HG03039 (cell line): ENCODE measurements at regions not wholly inside any gene's neighbourhood (a gene's known extent, or its start where the extent isn't known, plus 50 kb on each side); places are given as distances from the start of the nearest gene placed in this dataset.

Experiments used
- ATAC-seq: cut with Tn5 transposase; IDR thresholded peaks from one replicate; pipeline ENCODE4 v1.9.1; 2021; ENCODE audit warnings: mild to moderate bottlenecking, moderate library complexity; ENCODE audit not compliant: unreplicated experiment

- no peak for ATAC-seq
These were observed 119.6 kb downstream of the CBLL2 start for GRCh38 chrX:22392133-22392948.

GRCh38 chrX:22395372-22395771 is 122.7 kb downstream of the CBLL2 start:
- no peak for ATAC-seq

- ATAC-seq: no peak
These were observed 123.7 kb downstream of the CBLL2 start for GRCh38 chrX:22396408-22396807.

DNA sequence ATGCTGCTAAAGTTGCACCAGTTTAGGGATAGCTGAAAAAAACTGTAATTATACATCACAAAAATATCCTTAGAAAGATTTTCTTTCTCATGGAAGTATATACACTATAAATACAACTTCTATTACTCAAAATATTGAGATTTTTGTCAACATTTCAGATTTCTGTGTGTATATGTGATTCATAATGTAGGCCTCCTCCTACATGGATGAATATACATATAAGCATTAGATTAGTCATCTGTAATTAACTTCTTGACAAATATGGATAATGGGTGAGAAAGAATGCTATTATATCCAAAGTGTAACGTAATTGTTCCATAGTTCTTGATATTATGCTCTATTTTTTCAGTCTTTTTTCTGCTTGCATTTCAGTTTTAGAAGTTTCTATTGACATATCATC is 124.9 kb downstream of the CBLL2 start:
- no peak for ATAC-seq

DNA sequence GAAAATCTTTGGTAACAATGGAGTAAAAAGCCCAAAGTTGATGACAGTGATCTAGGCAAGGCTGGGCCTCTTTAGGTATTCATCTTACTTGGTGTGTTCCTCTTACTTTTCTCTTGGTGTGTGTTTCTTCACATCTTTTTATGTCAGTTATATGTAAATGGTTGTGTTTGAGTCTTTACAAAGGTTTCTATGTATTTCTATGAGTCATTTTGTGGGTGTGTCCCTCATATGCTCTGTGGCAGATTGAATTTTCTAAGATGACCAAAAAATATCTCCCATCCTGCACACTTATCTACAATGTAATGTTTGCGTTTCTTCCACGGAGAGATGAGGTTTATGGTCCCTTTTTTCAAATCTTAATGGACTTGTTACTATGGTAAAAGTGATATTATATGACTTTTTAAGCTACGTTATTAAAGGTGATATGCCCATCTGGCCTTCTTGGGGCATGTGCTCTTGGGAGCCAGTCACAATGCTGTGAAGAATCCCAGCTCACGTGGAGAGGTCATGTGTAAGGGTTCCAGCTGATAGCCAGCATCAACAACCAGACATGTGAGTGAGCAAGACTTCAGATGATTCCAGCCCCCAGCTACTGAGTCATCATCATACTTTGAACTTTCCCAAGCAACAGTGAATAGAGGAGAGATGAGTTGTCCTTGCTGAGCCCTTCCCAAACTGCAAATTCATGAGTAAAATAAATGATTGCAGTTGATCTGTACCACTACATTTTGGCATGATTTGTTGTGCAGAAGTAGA is 126.9 kb downstream of the CBLL2 start:
- ATAC-seq: no peak

- no peak for ATAC-seq
These were observed 131.6 kb downstream of the CBLL2 start for GRCh38 chrX:22404297-22404696.

GRCh38 chrX:22406201-22406737 is 133.6 kb downstream of the CBLL2 start:
- ATAC-seq: no peak

GRCh38 chrX:22409418-22409817 is 136.7 kb downstream of the CBLL2 start:
- ATAC-seq: no peak

DNA sequence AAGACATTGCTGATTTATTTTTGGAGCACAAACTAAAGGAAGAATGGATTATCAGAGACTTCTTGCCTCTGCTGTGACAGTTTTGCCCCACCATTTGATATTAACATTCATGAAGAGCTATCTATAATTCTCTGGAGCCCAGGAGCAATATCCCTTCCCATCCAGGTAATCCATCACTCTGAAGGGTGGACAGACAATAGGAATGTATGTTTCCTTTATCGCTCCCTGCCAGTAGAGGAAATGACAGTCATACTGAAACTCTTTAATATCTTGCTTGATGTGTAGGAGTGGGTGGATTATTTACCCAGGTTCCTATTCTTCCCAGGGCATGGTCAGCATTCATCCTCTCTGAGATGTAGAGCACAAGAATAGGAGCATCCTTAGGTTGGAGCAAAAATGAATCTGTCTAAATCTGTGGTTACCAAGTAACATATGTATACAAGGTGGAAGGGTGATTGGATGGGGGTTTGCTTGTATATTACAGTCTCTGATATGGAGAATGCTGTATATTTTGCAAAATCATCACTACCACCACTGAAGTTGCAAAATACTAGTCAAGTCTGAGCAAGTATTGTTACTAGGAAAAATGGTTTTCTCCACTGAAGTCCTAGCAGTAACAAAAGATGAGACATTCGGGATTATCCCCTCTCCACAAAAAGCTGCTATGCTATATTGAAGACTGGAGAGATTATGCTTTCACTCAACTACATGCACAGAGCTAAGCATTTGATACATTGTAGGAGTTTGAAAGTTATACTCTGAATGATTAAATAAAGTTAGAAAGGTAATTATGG is 151.6 kb downstream of the CBLL2 start:
- no peak for ATAC-seq

GRCh38 chrX:22424919-22425318 is 152.2 kb downstream of the CBLL2 start:
- ATAC-seq: no peak

GRCh38 chrX:22429704-22430103 is 157.0 kb downstream of the CBLL2 start:
- no peak for ATAC-seq

DNA sequence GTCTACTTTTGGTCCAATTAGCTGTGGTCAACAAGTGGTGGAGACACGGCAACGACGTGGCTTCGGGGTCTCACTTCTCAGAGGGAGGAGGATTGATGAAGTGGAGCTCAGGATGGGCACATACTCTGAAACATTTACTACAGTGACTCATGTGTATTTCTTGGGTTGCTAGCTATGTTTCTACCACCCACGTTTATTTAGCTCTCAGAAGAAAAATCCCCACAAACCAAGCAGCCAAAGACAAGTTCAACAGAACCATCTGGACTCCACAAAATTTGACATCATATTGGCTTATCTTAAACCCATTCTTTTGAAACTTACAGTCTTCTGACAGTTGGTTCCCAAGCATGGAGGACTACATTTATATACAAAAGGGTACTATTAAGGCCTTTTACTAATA is 158.0 kb downstream of the CBLL2 start:
- ATAC-seq: no peak

DNA sequence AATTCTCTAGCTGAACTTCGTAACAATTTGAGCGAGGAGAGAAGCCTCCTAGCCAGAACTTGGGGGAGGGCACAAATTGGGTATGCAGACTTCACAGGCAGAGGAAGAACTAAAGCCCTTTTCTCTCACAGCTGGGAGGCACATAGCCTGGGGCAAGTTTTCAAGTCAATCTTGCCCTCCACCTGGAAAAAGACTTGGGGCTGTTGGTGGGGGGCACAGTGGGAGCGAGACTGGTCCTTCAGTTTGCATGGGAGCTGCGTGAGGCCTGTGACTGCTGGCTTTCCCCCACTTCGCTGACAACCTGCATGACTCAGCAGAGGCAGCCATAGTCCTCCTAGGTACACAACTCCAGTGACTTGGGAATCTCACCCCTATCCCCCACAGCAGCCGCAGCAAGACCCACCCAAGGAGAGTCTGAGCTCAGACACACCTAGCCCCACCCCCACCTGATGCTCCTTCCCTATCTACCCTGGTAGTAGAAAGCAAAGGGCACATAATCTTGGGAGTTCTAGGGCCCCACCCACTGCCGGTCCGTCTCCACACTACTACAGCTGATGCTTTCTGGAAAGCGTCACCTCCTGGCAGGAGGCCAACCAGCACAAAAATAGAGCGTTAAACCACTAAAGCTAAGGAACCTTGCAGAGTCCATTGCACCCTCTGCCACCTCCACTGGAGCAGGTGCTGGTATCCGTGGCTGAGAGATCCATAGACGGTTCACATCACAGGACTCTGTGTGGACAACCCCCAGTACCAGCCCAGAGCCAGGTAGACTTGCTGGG is 160.8 kb downstream of the CBLL2 start:
- no peak for ATAC-seq

DNA sequence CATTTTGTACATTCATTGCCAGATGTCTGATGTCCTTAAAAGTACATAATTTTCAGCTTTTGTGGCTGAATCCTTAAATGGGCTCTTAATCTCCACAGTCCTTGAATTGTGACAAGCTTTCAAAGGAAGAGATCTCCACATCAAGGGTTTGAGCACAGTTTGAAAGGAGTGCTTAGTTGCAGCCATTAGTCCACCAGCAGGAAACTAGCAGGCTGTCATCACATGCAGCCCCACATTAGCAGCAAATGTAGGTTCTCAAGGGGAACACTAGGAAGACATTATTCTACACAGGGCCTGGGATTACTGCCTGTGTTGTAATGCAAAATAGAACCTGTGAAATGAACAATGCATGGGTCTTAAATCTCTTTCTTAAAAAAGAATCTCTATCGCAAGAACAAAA is 173.2 kb downstream of the CBLL2 start:
- ATAC-seq: no peak

- ATAC-seq: no peak
These were observed 190.2 kb downstream of the CBLL2 start for GRCh38 chrX:22462959-22463358.

DNA sequence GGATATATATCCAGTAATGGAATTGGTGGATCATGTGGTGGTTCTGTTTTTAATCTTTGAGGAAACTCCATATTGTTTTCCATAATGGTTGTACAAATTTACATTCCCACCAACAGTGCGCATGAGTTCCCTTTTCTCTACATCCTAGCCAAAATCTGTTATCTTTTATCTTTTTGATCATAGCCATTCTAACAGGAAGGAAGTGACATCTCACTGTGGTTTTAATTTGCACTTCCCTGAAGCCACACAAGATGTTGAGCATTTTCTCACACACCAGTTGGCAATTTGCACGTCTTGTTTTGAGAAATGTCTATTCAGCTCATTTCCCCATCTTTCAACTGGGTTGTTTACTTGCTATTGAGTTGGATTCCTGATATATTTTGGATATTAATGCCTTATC is 194.9 kb downstream of the CBLL2 start:
- ATAC-seq: no peak

GRCh38 chrX:22481436-22481835 is 208.7 kb downstream of the CBLL2 start:
- ATAC-seq: no peak

DNA sequence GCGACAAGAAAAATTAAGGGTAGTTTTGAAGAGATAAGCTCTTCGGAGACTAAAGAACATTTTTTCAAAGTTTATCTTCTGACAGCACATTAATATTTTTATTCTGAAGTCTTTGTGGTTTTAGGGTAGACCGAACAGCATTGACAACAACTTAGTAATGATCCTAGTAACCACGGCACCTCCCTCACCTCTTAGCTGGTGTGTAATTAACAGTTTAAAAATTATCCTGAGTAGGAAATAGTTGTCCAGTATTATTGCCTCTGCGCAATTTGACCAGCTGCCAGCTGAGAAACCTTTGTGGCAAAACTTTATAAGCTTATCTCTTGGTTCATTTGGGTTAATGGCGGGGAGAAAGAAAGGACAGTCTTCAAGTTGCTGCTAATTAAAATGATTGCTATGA is 213.6 kb downstream of the CBLL2 start:
- no peak for ATAC-seq

- no peak for ATAC-seq
These were observed 244.2 kb downstream of the CBLL2 start for GRCh38 chrX:22516893-22517292.

DNA sequence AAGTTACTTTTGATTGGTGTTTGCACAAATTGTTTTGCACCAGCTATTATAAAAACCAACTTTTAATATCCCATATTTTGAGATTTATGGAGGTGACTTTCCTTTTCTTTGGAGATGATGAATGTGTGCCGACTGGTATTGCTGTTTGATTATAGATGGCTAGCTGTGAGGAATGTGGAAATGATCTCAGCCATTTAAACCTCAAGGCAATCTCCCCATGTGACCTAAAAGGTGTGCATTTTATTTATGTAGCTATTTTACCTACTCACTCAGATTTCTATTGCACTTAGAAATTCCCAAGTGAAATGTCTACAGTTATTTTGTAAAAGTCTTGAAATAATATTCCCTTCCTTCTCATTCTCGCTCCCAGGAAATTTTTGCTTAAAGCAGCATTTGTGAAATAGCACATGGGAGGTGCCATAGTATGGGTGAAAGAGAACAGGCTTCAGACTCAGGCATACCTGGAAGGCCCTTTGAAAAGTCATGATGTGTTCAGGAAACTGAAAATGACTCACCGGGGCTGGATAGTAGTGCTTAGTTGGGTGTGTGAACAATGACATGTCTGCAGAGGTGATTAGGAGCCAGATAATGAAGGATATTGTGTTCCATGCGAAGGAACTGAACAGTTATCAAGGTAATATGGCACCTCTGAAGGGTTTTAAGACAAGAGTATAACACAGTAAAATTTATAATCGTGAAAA is 247.6 kb downstream of the CBLL2 start:
- no peak for ATAC-seq
